ENCODE measurements at regions not wholly inside any gene's neighbourhood (a gene's known extent, or its start where the extent isn't known, plus 50 kb on each side); places are given as distances from the start of the nearest gene placed in this dataset.

DNA sequence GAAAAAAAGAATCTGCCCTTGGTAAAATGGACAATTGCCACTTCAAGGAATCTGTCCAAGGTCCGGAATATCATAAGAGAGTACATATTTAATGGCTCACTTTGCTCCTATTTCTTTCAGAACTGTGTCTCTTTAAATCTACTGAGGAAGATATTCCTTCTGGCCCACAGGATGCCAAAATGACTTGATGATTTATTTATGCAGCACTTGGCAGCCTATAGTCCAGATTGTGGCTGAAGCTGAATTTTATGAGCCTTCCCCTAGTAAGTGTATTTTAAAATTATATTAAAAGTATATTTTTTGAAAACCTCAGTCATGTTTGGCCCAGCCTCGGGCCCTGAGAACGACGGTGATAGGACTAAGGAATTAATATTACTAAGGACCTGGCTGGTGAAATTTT lies 465.1 kb upstream of the HNRNPA3 start:
- TF ChIP-seq, protein P1, sequence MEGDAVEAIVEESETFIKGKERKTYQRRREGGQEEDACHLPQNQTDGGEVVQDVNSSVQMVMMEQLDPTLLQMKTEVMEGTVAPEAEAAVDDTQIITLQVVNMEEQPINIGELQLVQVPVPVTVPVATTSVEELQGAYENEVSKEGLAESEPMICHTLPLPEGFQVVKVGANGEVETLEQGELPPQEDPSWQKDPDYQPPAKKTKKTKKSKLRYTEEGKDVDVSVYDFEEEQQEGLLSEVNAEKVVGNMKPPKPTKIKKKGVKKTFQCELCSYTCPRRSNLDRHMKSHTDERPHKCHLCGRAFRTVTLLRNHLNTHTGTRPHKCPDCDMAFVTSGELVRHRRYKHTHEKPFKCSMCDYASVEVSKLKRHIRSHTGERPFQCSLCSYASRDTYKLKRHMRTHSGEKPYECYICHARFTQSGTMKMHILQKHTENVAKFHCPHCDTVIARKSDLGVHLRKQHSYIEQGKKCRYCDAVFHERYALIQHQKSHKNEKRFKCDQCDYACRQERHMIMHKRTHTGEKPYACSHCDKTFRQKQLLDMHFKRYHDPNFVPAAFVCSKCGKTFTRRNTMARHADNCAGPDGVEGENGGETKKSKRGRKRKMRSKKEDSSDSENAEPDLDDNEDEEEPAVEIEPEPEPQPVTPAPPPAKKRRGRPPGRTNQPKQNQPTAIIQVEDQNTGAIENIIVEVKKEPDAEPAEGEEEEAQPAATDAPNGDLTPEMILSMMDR (IDR thresholded peaks at IDR 0.05), result no peak
- TF ChIP-seq POLR2A (IDR thresholded peaks at IDR 0.05) (no peak), EP300 (IDR thresholded peaks at IDR 0.05) (no peak)
